OCI-LY3 (cell line): ENCODE measurements at regions not wholly inside any gene's neighbourhood (a gene's known extent, or its start where the extent isn't known, plus 50 kb on each side); places are given as distances from the start of the nearest gene placed in this dataset.

Source experiments
- EZH2phosphoT487 ChIP-seq: fragments of 200-600 bp; shearing (Covaris generic); IDR thresholded peaks from 2 replicates; pipeline ENCODE4 v1.6.1; 2018; ENCODE audit warnings: antibody characterized with exemption, mixed run types, low read depth
- TF ChIP-seq, protein P1 (sequence below): fragments of 200-600, 300-600 bp; sonication (generic); IDR thresholded peaks from 2 replicates; pipeline ENCODE4 v1.5.1; 2014; ENCODE audit warnings: antibody characterized with exemption, low read length, low read depth

DNA sequence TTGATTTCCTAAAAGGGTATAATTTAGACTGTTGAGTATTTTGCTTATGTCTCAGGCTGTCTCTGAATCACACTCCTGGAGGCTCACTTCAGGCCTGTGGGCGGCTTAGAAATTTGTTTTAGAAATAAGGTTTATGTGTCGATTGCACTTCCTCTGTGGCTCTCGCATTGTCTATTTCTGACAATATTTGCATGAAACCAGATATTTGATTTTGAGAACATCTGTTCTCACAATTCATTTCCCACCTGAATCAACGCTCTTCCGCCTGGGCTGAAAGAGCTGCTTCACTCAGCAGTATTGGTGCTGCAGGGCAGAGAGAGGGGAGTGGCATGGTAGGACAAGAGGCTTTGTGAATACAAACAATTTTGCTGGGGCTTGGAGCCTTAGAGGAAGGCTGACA, 262.0 kb downstream of the ADRA2A start:
- TF ChIP-seq, protein P1, sequence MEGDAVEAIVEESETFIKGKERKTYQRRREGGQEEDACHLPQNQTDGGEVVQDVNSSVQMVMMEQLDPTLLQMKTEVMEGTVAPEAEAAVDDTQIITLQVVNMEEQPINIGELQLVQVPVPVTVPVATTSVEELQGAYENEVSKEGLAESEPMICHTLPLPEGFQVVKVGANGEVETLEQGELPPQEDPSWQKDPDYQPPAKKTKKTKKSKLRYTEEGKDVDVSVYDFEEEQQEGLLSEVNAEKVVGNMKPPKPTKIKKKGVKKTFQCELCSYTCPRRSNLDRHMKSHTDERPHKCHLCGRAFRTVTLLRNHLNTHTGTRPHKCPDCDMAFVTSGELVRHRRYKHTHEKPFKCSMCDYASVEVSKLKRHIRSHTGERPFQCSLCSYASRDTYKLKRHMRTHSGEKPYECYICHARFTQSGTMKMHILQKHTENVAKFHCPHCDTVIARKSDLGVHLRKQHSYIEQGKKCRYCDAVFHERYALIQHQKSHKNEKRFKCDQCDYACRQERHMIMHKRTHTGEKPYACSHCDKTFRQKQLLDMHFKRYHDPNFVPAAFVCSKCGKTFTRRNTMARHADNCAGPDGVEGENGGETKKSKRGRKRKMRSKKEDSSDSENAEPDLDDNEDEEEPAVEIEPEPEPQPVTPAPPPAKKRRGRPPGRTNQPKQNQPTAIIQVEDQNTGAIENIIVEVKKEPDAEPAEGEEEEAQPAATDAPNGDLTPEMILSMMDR: no peak
- TF ChIP-seq EZH2phosphoT487: no peak
